H1 (cell line): ENCODE measurements at regions not wholly inside any gene's neighbourhood (a gene's known extent, or its start where the extent isn't known, plus 50 kb on each side); places are given as distances from the start of the nearest gene placed in this dataset.

Source experiments
- GTF2F1 ChIP-seq: IDR thresholded peaks from 2 replicates; pipeline ENCODE4 v1.6.1; 2012; ENCODE audit warnings: low read depth, low read length, improper control_type of control experiment, borderline replicate concordance
- KDM5A ChIP-seq: fragments of 200-600 bp; IDR thresholded peaks from 2 replicates; pipeline ENCODE4 v1.7.1; 2012; ENCODE audit warnings: mild to moderate bottlenecking, low read length, inconsistent platforms, mixed read lengths
- POLR2AphosphoS5 ChIP-seq: IDR thresholded peaks from 2 replicates; pipeline ENCODE4 v1.6.1; 2011; ENCODE audit warnings: low read depth, low read length
- SAP30 ChIP-seq: fragments of 300-600 bp; sonication (generic); IDR thresholded peaks from 2 replicates; pipeline ENCODE4 v1.7.1; 2012; ENCODE audit warnings: low read length, moderate library complexity, mild to moderate bottlenecking, inconsistent platforms; ENCODE audit not compliant: insufficient read depth, insufficient replicate concordance
- TF ChIP-seq, protein P1 (sequence below): fragments of 300-600 bp; sonication (generic); IDR thresholded peaks from 2 replicates; pipeline ENCODE4 v1.7.1; 2012; ENCODE audit warnings: low read length, moderate library complexity, mild to moderate bottlenecking, inconsistent platforms; ENCODE audit not compliant: insufficient replicate concordance

DNA sequence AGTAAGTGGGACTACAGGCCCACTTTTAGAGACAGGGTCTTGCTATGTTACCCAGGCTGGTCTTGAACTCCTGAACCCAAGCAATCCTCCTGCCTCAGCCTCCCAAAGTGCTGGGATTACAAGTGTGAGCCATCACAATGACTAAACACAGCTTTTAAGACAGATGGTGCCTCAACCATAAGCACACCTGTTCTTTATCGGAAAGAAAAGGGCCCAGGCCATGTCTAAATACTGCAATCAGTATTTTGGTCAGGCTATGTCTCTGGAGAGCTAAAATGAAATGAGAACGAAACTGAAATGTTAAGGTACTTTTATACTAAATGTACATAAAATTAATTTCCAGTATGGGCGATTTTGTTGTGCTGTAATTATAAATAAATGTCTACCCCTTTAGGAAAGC, 69.5 kb upstream of the SPTBN1 start (continued):
- TF ChIP-seq, protein P1, sequence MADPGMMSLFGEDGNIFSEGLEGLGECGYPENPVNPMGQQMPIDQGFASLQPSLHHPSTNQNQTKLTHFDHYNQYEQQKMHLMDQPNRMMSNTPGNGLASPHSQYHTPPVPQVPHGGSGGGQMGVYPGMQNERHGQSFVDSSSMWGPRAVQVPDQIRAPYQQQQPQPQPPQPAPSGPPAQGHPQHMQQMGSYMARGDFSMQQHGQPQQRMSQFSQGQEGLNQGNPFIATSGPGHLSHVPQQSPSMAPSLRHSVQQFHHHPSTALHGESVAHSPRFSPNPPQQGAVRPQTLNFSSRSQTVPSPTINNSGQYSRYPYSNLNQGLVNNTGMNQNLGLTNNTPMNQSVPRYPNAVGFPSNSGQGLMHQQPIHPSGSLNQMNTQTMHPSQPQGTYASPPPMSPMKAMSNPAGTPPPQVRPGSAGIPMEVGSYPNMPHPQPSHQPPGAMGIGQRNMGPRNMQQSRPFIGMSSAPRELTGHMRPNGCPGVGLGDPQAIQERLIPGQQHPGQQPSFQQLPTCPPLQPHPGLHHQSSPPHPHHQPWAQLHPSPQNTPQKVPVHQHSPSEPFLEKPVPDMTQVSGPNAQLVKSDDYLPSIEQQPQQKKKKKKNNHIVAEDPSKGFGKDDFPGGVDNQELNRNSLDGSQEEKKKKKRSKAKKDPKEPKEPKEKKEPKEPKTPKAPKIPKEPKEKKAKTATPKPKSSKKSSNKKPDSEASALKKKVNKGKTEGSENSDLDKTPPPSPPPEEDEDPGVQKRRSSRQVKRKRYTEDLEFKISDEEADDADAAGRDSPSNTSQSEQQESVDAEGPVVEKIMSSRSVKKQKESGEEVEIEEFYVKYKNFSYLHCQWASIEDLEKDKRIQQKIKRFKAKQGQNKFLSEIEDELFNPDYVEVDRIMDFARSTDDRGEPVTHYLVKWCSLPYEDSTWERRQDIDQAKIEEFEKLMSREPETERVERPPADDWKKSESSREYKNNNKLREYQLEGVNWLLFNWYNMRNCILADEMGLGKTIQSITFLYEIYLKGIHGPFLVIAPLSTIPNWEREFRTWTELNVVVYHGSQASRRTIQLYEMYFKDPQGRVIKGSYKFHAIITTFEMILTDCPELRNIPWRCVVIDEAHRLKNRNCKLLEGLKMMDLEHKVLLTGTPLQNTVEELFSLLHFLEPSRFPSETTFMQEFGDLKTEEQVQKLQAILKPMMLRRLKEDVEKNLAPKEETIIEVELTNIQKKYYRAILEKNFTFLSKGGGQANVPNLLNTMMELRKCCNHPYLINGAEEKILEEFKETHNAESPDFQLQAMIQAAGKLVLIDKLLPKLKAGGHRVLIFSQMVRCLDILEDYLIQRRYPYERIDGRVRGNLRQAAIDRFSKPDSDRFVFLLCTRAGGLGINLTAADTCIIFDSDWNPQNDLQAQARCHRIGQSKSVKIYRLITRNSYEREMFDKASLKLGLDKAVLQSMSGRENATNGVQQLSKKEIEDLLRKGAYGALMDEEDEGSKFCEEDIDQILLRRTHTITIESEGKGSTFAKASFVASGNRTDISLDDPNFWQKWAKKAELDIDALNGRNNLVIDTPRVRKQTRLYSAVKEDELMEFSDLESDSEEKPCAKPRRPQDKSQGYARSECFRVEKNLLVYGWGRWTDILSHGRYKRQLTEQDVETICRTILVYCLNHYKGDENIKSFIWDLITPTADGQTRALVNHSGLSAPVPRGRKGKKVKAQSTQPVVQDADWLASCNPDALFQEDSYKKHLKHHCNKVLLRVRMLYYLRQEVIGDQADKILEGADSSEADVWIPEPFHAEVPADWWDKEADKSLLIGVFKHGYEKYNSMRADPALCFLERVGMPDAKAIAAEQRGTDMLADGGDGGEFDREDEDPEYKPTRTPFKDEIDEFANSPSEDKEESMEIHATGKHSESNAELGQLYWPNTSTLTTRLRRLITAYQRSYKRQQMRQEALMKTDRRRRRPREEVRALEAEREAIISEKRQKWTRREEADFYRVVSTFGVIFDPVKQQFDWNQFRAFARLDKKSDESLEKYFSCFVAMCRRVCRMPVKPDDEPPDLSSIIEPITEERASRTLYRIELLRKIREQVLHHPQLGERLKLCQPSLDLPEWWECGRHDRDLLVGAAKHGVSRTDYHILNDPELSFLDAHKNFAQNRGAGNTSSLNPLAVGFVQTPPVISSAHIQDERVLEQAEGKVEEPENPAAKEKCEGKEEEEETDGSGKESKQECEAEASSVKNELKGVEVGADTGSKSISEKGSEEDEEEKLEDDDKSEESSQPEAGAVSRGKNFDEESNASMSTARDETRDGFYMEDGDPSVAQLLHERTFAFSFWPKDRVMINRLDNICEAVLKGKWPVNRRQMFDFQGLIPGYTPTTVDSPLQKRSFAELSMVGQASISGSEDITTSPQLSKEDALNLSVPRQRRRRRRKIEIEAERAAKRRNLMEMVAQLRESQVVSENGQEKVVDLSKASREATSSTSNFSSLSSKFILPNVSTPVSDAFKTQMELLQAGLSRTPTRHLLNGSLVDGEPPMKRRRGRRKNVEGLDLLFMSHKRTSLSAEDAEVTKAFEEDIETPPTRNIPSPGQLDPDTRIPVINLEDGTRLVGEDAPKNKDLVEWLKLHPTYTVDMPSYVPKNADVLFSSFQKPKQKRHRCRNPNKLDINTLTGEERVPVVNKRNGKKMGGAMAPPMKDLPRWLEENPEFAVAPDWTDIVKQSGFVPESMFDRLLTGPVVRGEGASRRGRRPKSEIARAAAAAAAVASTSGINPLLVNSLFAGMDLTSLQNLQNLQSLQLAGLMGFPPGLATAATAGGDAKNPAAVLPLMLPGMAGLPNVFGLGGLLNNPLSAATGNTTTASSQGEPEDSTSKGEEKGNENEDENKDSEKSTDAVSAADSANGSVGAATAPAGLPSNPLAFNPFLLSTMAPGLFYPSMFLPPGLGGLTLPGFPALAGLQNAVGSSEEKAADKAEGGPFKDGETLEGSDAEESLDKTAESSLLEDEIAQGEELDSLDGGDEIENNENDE: no peak
- TF ChIP-seq POLR2AphosphoS5: no peak
- TF ChIP-seq GTF2F1: no peak
- TF ChIP-seq KDM5A: no peak
- no peak for TF ChIP-seq SAP30
